ENCODE measurements at regions not wholly inside any gene's neighbourhood (a gene's known extent, or its start where the extent isn't known, plus 50 kb on each side); places are given as distances from the start of the nearest gene placed in this dataset.

- no peak for DNase-seq (ENCODE audit: low read depth)
Measured at GRCh38 chrX:21056622-21057021, 317.6 kb upstream of the CNKSR2 start.

- no peak for DNase-seq (ENCODE audit: low read depth)
Measured at GRCh38 chrX:21047034-21047455, 327.2 kb upstream of the CNKSR2 start.

GRCh38 chrX:21014326-21014725 lies 359.9 kb upstream of the CNKSR2 start:
- DNase-seq (ENCODE audit: low read depth): no peak

- DNase-seq (ENCODE audit: low read depth): no peak
Measured at GRCh38 chrX:21004835-21005234, 369.4 kb upstream of the CNKSR2 start.

DNA sequence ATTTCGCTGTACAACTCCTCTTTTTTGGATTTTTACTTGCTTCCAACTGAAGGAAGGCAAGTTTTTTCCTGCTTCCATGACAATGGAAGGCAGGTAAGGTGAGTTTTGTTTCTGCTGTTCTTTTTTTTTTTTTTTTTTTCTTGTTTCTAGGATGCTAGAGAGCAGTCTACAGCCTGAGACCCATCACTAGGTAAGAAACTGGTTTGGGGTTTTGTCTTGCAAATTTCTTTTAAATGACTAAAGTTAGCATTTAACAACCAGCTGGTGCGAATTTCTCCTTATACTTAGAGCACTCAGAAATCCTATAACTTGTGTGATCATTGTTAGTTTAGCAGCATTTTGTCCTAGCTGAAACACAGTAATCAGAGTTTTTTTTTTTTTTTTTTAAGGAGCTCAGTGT lies 378.4 kb upstream of the CNKSR2 start:
- no peak for DNase-seq (ENCODE audit: low read depth)

GRCh38 chrX:20989361-20989760 lies 384.9 kb upstream of the CNKSR2 start:
- DNase-seq (ENCODE audit: low read depth): no peak

DNA sequence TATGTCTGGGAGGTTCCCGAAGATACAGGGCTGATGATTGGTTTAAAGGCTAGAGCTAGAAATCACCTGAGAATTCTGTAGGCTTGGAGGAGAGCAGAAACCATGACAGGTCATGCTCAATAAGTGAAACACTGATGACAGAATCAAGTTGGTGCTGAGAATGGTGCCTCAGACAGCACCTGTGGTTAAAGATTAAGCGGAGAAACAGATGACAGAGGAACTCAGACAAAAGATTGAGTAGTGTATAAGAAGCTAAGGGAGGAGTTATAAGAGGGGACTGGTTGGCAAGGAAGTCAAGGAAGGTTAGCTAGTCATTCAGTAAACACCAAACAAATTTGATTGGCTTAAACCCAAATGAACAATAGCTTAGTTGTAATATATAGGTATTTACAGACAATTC lies 385.4 kb upstream of the CNKSR2 start:
- DNase-seq (ENCODE audit: low read depth): no peak

- DNase-seq (ENCODE audit: low read depth): no peak
Measured at GRCh38 chrX:20988118-20988517, 386.1 kb upstream of the CNKSR2 start.

DNA sequence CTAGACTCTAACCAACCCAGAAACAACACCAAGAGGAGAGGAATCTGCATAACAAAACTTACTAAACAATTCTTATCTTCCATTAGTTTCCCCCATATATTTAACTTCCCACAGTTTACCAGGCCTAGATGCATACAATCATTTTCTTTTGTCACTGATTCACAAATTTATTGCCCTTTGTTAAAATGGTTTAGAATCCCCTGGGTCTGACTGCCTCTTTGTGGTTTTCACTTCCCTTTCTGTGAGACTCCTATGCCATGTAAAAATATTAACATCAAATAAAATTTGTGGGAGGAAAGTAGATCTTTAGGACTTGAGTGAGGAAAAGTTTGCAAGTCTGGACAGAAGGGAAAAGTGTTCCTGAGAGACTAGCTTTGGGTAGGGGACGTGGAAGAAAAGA lies 393.8 kb upstream of the CNKSR2 start:
- DNase-seq (ENCODE audit: low read depth): no peak

GRCh38 chrX:20974326-20974725 lies 399.9 kb upstream of the CNKSR2 start:
- DNase-seq (ENCODE audit: low read depth): no peak

DNA sequence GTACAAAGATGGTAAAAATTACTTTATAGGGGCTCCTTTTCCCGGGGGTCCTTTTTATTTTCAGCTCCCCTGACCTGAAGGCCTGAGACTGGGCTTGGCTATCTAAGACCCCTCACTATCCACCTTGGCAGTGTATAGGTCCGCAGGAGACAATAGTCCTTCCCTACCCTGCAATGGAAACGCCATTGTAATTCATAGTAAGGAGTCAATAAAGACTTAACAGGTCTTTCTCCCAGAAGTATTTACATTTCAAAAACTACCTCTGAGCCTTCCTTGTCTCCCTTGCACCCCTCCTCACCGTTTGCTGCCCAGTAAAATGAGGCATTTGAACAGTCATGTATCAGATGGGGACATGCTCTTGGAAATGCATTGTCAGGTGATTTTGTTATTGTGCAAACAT lies 401.2 kb upstream of the CNKSR2 start:
- DNase-seq (ENCODE audit: low read depth): no peak

- no peak for DNase-seq (ENCODE audit: low read depth)
Measured at GRCh38 chrX:20971250-20971649, 403.0 kb upstream of the CNKSR2 start.

DNA sequence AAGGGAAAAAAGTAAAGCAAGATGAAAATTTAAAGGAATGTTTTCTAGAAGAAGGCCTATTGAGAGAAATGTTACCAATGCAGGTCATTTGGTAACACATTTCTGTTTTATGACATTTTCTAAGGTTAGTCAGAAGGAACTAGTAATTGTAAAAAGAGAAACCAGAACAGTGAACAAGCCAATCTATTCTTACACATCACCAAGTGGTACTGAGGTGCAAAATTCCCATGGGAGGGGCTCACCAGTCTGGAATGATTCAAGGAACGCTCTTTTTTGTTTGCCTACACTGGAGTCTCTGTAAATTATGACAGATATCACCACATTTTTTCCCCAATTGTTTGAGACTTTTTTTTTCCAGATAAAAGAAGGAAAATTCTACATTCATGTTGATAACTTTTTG lies 404.7 kb upstream of the CNKSR2 start:
- DNase-seq (ENCODE audit: low read depth): no peak

GRCh38 chrX:20968996-20969395 lies 405.2 kb upstream of the CNKSR2 start:
- DNase-seq (ENCODE audit: low read depth): no peak

- DNase-seq (ENCODE audit: low read depth): no peak
Measured at GRCh38 chrX:20967725-20968124, 406.5 kb upstream of the CNKSR2 start.

GRCh38 chrX:20965270-20966044 lies 408.8 kb upstream of the CNKSR2 start:
- DNase-seq (ENCODE audit: low read depth): no peak

GRCh38 chrX:20954014-20954413 lies 420.2 kb upstream of the CNKSR2 start:
- no peak for DNase-seq (ENCODE audit: low read depth)

DNA sequence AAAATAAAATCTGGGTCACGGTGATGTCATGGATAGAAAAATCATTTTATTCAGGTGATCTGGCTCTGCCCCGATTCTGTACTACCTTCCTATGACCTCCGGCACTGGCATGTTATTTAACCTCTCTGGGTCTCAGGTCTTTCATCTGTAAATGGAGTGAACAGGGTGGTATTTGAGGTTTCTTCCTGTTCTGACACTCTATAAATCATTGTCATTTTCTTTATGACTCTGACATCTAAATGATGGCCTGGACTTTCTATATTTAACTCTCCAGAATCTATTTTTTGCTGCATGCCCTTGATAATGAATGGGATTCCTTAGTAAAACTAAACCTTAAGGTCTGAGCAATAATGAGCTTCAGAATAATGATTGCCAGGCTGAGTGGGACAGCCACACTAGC lies 422.0 kb upstream of the CNKSR2 start:
- DNase-seq (ENCODE audit: low read depth): no peak

GRCh38 chrX:20951016-20951810 lies 423.0 kb upstream of the CNKSR2 start:
- no peak for DNase-seq (ENCODE audit: low read depth)

- no peak for DNase-seq (ENCODE audit: low read depth)
Measured at GRCh38 chrX:20947411-20947912, 426.8 kb upstream of the CNKSR2 start.

DNA sequence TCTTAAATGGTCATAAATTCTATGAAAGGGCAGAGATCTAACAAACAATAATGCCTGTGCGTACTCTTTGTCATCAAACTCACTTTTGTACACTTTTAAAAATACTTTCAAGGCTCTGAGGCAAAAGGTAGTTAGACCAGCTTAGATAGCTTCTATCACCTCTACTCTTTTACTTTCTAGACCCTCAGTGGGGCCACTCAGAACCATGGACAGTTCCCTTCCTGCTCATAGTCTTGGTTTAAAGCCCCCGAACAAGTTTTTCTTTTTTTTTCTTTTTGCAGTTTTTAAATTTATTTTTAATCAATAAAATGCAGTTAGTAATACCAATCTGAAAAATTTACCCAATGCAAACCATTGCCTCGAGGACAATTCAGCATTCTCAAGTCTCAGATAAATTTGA lies 460.5 kb upstream of the CNKSR2 start:
- DNase-seq (ENCODE audit: low read depth): no peak

DNA sequence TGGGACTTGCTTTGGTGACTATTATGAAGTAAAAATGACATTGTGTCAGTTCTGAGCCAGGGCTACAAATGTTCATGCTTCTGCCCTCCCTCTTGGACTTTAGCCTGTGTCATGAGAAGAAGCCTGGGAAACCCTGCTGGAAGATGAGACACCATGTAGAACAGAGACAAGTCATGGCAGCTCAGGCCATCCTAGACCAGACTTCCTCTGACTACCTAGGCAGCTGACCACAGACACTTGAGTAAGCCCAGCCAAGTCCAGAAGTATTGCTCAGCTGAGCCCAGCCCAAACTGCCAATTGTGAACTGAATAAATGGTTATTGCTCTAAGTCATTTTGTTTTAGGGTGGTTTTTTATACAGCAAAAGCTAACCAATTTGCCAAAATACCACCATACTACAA lies 467.6 kb upstream of the CNKSR2 start:
- no peak for DNase-seq (ENCODE audit: low read depth)

- DNase-seq (ENCODE audit: low read depth): no peak
Measured at GRCh38 chrX:20884565-20884964, 489.7 kb upstream of the CNKSR2 start.
